ENCODE measurements at regions not wholly inside any gene's neighbourhood (a gene's known extent, or its start where the extent isn't known, plus 50 kb on each side); places are given as distances from the start of the nearest gene placed in this dataset.

- no peak for TF ChIP-seq CTCF (IDR thresholded peaks at IDR 0.05; ENCODE audit: low read depth, low read length, poor library complexity, severe bottlenecking)
- TF ChIP-seq EZH2phosphoT487 (IDR thresholded peaks at IDR 0.05; ENCODE audit: borderline replicate concordance, low read length), result no peak
These were observed 610.0 kb upstream of the CDH11 start for GRCh38 chr16:65731833-65732232.

All from DOHH2 (cell line).